ENCODE measurements at regions not wholly inside any gene's neighbourhood (a gene's known extent, or its start where the extent isn't known, plus 50 kb on each side); places are given as distances from the start of the nearest gene placed in this dataset.

DNA sequence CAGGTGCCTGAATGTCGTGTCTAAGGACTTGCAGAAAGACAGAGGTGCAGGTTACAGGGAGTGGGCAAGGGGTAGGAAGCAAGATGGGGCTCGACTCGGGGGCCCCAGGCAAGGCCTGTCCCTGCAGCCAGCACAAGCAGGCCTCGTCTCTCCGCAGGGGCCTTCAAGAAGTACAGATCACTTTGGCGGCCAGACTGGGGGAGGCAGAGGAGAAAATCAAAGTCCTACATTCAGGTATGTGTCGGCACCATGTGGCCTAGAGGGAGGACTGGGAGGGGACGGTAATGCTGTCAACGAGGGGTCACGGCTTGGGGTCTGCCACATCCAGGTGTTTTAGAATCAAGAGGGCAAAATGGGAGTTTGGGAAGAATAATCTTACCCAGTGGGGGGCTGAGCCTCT is 73.7 kb downstream of the PHETA1 start:
- TF ChIP-seq ZNF768 (tag by site-specific recombination; IDR thresholded peaks at IDR 0.05) = no peak
- TF ChIP-seq ZNF501 (tag by site-specific recombination; IDR thresholded peaks at IDR 0.05) = no peak
- no peak for TF ChIP-seq CTCF (tag by site-specific recombination; IDR thresholded peaks at IDR 0.05)
- TF ChIP-seq, protein P1, sequence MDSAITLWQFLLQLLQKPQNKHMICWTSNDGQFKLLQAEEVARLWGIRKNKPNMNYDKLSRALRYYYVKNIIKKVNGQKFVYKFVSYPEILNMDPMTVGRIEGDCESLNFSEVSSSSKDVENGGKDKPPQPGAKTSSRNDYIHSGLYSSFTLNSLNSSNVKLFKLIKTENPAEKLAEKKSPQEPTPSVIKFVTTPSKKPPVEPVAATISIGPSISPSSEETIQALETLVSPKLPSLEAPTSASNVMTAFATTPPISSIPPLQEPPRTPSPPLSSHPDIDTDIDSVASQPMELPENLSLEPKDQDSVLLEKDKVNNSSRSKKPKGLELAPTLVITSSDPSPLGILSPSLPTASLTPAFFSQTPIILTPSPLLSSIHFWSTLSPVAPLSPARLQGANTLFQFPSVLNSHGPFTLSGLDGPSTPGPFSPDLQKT (IDR thresholded peaks at IDR 0.05; ENCODE audit: borderline replicate concordance, low read depth, low read length) = no peak
- no peak for TF ChIP-seq ZNF280D (tag by site-specific recombination; IDR thresholded peaks at IDR 0.05)
- TF ChIP-seq ZNF133 (tag by site-specific recombination; IDR thresholded peaks at IDR 0.05) = no peak

Measured in HEK293 (cell line).